GM18498 (cell line): ENCODE measurements at regions not wholly inside any gene's neighbourhood (a gene's known extent, or its start where the extent isn't known, plus 50 kb on each side); places are given as distances from the start of the nearest gene placed in this dataset.

ENCODE experiments used
- ATAC-seq: cut with Tn5 transposase; IDR thresholded peaks from one replicate; pipeline ENCODE4 v1.9.1; 2021; ENCODE audit warnings: mild to moderate bottlenecking, moderate library complexity; ENCODE audit not compliant: unreplicated experiment

GRCh38 chr13:34842466-34842865, 99.6 kb upstream of the NBEA start:
- no peak for ATAC-seq

- no peak for ATAC-seq
Measured at GRCh38 chr13:34847766-34848165, 94.3 kb upstream of the NBEA start.

GRCh38 chr13:34849406-34849805, 92.7 kb upstream of the NBEA start:
- ATAC-seq, result no peak

- no peak for ATAC-seq
Measured at GRCh38 chr13:34853161-34853560, 88.9 kb upstream of the NBEA start.

- ATAC-seq, result no peak
Measured at GRCh38 chr13:34857558-34858325, 84.3 kb upstream of the NBEA start.

GRCh38 chr13:34862311-34862710, 79.8 kb upstream of the NBEA start:
- ATAC-seq, result no peak

GRCh38 chr13:34862716-34863115, 79.4 kb upstream of the NBEA start:
- no peak for ATAC-seq

GRCh38 chr13:34863360-34864135, 78.5 kb upstream of the NBEA start:
- no peak for ATAC-seq

GRCh38 chr13:34864671-34865070, 77.4 kb upstream of the NBEA start:
- ATAC-seq, result no peak

- no peak for ATAC-seq
Measured at GRCh38 chr13:34867590-34867989, 74.5 kb upstream of the NBEA start.

GRCh38 chr13:34868733-34869132, 73.3 kb upstream of the NBEA start:
- no peak for ATAC-seq

GRCh38 chr13:34869696-34870095, 72.4 kb upstream of the NBEA start:
- ATAC-seq, result no peak

GRCh38 chr13:34878329-34878728, 63.7 kb upstream of the NBEA start:
- ATAC-seq, result no peak

GRCh38 chr13:34879851-34880250, 62.2 kb upstream of the NBEA start:
- no peak for ATAC-seq

- ATAC-seq, result no peak
Measured at GRCh38 chr13:34881494-34881893, 60.6 kb upstream of the NBEA start.

- ATAC-seq, result no peak
Measured at GRCh38 chr13:34883396-34883795, 58.7 kb upstream of the NBEA start.

- no peak for ATAC-seq
Measured at GRCh38 chr13:34884366-34884765, 57.7 kb upstream of the NBEA start.

- no peak for ATAC-seq
Measured at GRCh38 chr13:34886121-34886875, 55.8 kb upstream of the NBEA start.

GRCh38 chr13:34886987-34887386, 55.1 kb upstream of the NBEA start:
- ATAC-seq, result no peak
